ENCODE measurements at regions not wholly inside any gene's neighbourhood (a gene's known extent, or its start where the extent isn't known, plus 50 kb on each side); places are given as distances from the start of the nearest gene placed in this dataset.

- no peak overlapping the region for H3K4me3 ChIP-seq
- no peaks in the 10 kb centered on the region for H3K9me3 ChIP-seq (replicated peaks in 1 of 11)
- TF ChIP-seq Cebpa-rat (IDR thresholded peaks at IDR 0.05): no peak
- no peak overlapping the region for H3K27ac ChIP-seq
- no peaks in the 10 kb centered on the region for H4K20me1 ChIP-seq
- H3K4me2 ChIP-seq: no peak overlapping the region
- no peaks in the 10 kb centered on the region for H3K27me3 ChIP-seq
- H3K9ac ChIP-seq: no peak overlapping the region
- no peaks in the 10 kb centered on the region for H3K36me3 ChIP-seq
- H3K4me1 ChIP-seq: no peaks in the 10 kb centered on the region
These were observed 879.5 kb downstream of the TSN start for GRCh38 chr2:122634920-122635319.

- no peaks in the 10 kb centered on the region for H4K20me1 ChIP-seq
- H3K4me1 ChIP-seq: no peaks in the 10 kb centered on the region
- no peaks in the 10 kb centered on the region for H3K36me3 ChIP-seq
- no peak overlapping the region for H3K4me2 ChIP-seq
- TF ChIP-seq Cebpa-rat (IDR thresholded peaks at IDR 0.05): no peak
- no peaks in the 10 kb centered on the region for H3K27me3 ChIP-seq
- no peak overlapping the region for H3K4me3 ChIP-seq
- no peaks in the 10 kb centered on the region for H3K9me3 ChIP-seq (replicated peaks in 1 of 11)
- H3K27ac ChIP-seq: no peak overlapping the region
- H3K9ac ChIP-seq: no peak overlapping the region
These were observed 880.2 kb downstream of the TSN start for GRCh38 chr2:122635686-122636085.

- no peaks in the 10 kb centered on the region for H3K4me1 ChIP-seq
- no peak overlapping the region for H3K9ac ChIP-seq
- TF ChIP-seq Cebpa-rat (IDR thresholded peaks at IDR 0.05): no peak
- H3K4me3 ChIP-seq: no peak overlapping the region
- H3K9me3 ChIP-seq (replicated peaks in 1 of 11): no peaks in the 10 kb centered on the region
- no peak overlapping the region for H3K27ac ChIP-seq
- no peaks in the 10 kb centered on the region for H4K20me1 ChIP-seq
- no peaks in the 10 kb centered on the region for H3K36me3 ChIP-seq
- no peaks in the 10 kb centered on the region for H3K27me3 ChIP-seq
- H3K4me2 ChIP-seq: no peak overlapping the region
These were observed 880.6 kb downstream of the TSN start for GRCh38 chr2:122636097-122636496.

GRCh38 chr2:122639176-122639575, 883.7 kb downstream of the TSN start:
- TF ChIP-seq Cebpa-rat (IDR thresholded peaks at IDR 0.05): no peak
- Histone ChIP-seq H3K9me3 (replicated peaks in 1 of 11) (no peaks in the 10 kb centered on the region), H4K20me1 (no peaks in the 10 kb centered on the region), H3K27me3 (no peaks in the 10 kb centered on the region), H3K27ac (no peak overlapping the region), H3K9ac (no peak overlapping the region), H3K4me2 (no peak overlapping the region), H3K4me3 (no peak overlapping the region), H3K36me3 (no peaks in the 10 kb centered on the region), H3K4me1 (no peaks in the 10 kb centered on the region)

- H4K20me1 ChIP-seq: no peaks in the 10 kb centered on the region
- no peaks in the 10 kb centered on the region for H3K27me3 ChIP-seq
- H3K4me1 ChIP-seq: no peaks in the 10 kb centered on the region
- TF ChIP-seq Cebpa-rat (IDR thresholded peaks at IDR 0.05): no peak
- no peak overlapping the region for H3K4me3 ChIP-seq
- H3K27ac ChIP-seq: no peak overlapping the region
- H3K36me3 ChIP-seq: no peaks in the 10 kb centered on the region
- H3K9me3 ChIP-seq (replicated peaks in 1 of 11): no peaks in the 10 kb centered on the region
- no peak overlapping the region for H3K9ac ChIP-seq
- no peak overlapping the region for H3K4me2 ChIP-seq
These were observed 884.3 kb downstream of the TSN start for GRCh38 chr2:122639711-122640110.

- H3K27ac ChIP-seq: no peak overlapping the region
- no peaks in the 10 kb centered on the region for H3K4me1 ChIP-seq
- no peaks in the 10 kb centered on the region for H4K20me1 ChIP-seq
- H3K27me3 ChIP-seq: no peaks in the 10 kb centered on the region
- no peak for TF ChIP-seq Cebpa-rat (IDR thresholded peaks at IDR 0.05)
- H3K4me3 ChIP-seq: no peak overlapping the region
- no peak overlapping the region for H3K9ac ChIP-seq
- H3K36me3 ChIP-seq: no peaks in the 10 kb centered on the region
- H3K9me3 ChIP-seq (replicated peaks in 1 of 11): no peaks in the 10 kb centered on the region
- H3K4me2 ChIP-seq: no peak overlapping the region
These were observed 888.4 kb downstream of the TSN start for GRCh38 chr2:122643725-122644329.

GRCh38 chr2:122651236-122651635, 895.8 kb downstream of the TSN start:
- H4K20me1 ChIP-seq: no peaks in the 10 kb centered on the region
- H3K4me2 ChIP-seq: no peak overlapping the region
- TF ChIP-seq Cebpa-rat (IDR thresholded peaks at IDR 0.05): no peak
- H3K9ac ChIP-seq: no peak overlapping the region
- H3K27me3 ChIP-seq: no peaks in the 10 kb centered on the region
- no peak overlapping the region for H3K4me3 ChIP-seq
- H3K36me3 ChIP-seq: no peaks in the 10 kb centered on the region
- no peaks in the 10 kb centered on the region for H3K9me3 ChIP-seq (replicated peaks in 1 of 11)
- no peaks in the 10 kb centered on the region for H3K4me1 ChIP-seq
- H3K27ac ChIP-seq: no peak overlapping the region

GRCh38 chr2:122651780-122652179, 896.3 kb downstream of the TSN start:
- no peaks in the 10 kb centered on the region for H3K27me3 ChIP-seq
- H3K27ac ChIP-seq: no peak overlapping the region
- H3K4me3 ChIP-seq: no peak overlapping the region
- no peak overlapping the region for H3K4me2 ChIP-seq
- no peaks in the 10 kb centered on the region for H3K4me1 ChIP-seq
- TF ChIP-seq Cebpa-rat (IDR thresholded peaks at IDR 0.05): no peak
- H3K9me3 ChIP-seq (replicated peaks in 1 of 11): no peaks in the 10 kb centered on the region
- no peak overlapping the region for H3K9ac ChIP-seq
- no peaks in the 10 kb centered on the region for H3K36me3 ChIP-seq
- no peaks in the 10 kb centered on the region for H4K20me1 ChIP-seq

- H3K4me1 ChIP-seq: no peaks in the 10 kb centered on the region
- H3K36me3 ChIP-seq: no peaks in the 10 kb centered on the region
- no peak overlapping the region for H3K4me3 ChIP-seq
- H3K4me2 ChIP-seq: no peak overlapping the region
- H3K9me3 ChIP-seq (replicated peaks in 1 of 11): no peaks in the 10 kb centered on the region
- H3K27me3 ChIP-seq: no peaks in the 10 kb centered on the region
- H3K9ac ChIP-seq: no peak overlapping the region
- no peak overlapping the region for H3K27ac ChIP-seq
- TF ChIP-seq Cebpa-rat (IDR thresholded peaks at IDR 0.05): no peak
- H4K20me1 ChIP-seq: no peaks in the 10 kb centered on the region
These were observed 897.2 kb downstream of the TSN start for GRCh38 chr2:122652670-122653069.

- Histone ChIP-seq H3K4me1 (no peaks in the 10 kb centered on the region), H3K27ac (no peak overlapping the region), H3K9ac (no peak overlapping the region), H3K27me3 (no peaks in the 10 kb centered on the region), H3K4me2 (no peak overlapping the region), H4K20me1 (no peaks in the 10 kb centered on the region), H3K36me3 (no peaks in the 10 kb centered on the region), H3K4me3 (no peak overlapping the region), H3K9me3 (replicated peaks in 1 of 11) (no peaks in the 10 kb centered on the region)
- no peak for TF ChIP-seq Cebpa-rat (IDR thresholded peaks at IDR 0.05)
These were observed 901.0 kb downstream of the TSN start for GRCh38 chr2:122656403-122656802.

All from BLaER1 treated with 17β-estradiol and CSF1 and Interleukin-3, amounts not matched to agents 10 nM and 100 nM (cell line).